SU-DHL-6 (cell line): ENCODE measurements at regions not wholly inside any gene's neighbourhood (a gene's known extent, or its start where the extent isn't known, plus 50 kb on each side); places are given as distances from the start of the nearest gene placed in this dataset.

Source experiments
- H2AFZ ChIP-seq: fragments of 200-600 bp; sonication (generic); 2 replicates; pipeline ENCODE4 v1.6.1; 2014; ENCODE audit warnings: low read depth, mild to moderate bottlenecking, moderate library complexity, mixed read lengths, antibody characterized with exemption, low read length; ENCODE audit not compliant: severe bottlenecking
- H3F3A ChIP-seq: fragments of 200-600 bp; shearing (Covaris generic); 2 replicates; pipeline ENCODE4 v1.6.0; 2016; ENCODE audit warnings: antibody characterized with exemption, mild to moderate bottlenecking; ENCODE audit not compliant: insufficient read depth
- H3K27ac ChIP-seq: fragments of 200-600 bp; sonication (generic); 2 replicates; pipeline ENCODE4 v1.5.1; 2016; ENCODE audit warnings: low read depth, mild to moderate bottlenecking, low read length, moderate library complexity, mixed read lengths
- H3K27me3 ChIP-seq: fragments of 200-600 bp; sonication (generic), shearing (Covaris generic); 2 replicates; pipeline ENCODE4 v1.6.0; 2014; ENCODE audit warnings: mild to moderate bottlenecking, low read length
- H3K36me3 ChIP-seq: fragments of 200-600 bp; sonication (generic); 2 replicates; pipeline ENCODE4 v1.6.1; 2014; ENCODE audit warnings: mild to moderate bottlenecking, low read length, mixed read lengths
- H3K4me2 ChIP-seq: fragments of 300-600, 200-600 bp; shearing (Covaris generic), sonication (generic); 2 replicates; pipeline ENCODE4 v1.6.0; 2014; ENCODE audit warnings: low read length, low read depth, mild to moderate bottlenecking; ENCODE audit not compliant: poor library complexity, severe bottlenecking
- H3K4me3 ChIP-seq: fragments of 200-600 bp; sonication (generic); 2 replicates; pipeline ENCODE4 v1.5.1; 2014; ENCODE audit warnings: antibody characterized with exemption, low read length, mild to moderate bottlenecking, mixed read lengths; ENCODE audit not compliant: insufficient read depth, poor library complexity, severe bottlenecking
- H3K79me2 ChIP-seq: fragments of 200-600 bp; sonication (generic); 2 replicates; pipeline ENCODE4 v1.6.1; 2014; ENCODE audit warnings: mild to moderate bottlenecking, low read length, moderate library complexity; ENCODE audit not compliant: insufficient read depth
- H3K9ac ChIP-seq: fragments of 200-600 bp; sonication (generic); 2 replicates; pipeline ENCODE4 v1.7.0; 2014; ENCODE audit warnings: mild to moderate bottlenecking, low read length
- H3K9me2 ChIP-seq: fragments of 200-600 bp; sonication (generic); replicated peaks from 2 replicates; pipeline ENCODE4 v1.6.1; 2014; ENCODE audit warnings: low read length; ENCODE audit not compliant: insufficient read depth
- H3K9me3 ChIP-seq: fragments of 200-600 bp; sonication (generic); 2 replicates; pipeline ENCODE4 v1.6.1; 2014; ENCODE audit warnings: low read length, mixed read lengths; ENCODE audit not compliant: insufficient read depth
- H4K20me1 ChIP-seq: fragments of 200-600 bp; sonication (generic); 2 replicates; pipeline ENCODE4 v1.6.1; 2014; ENCODE audit warnings: low read depth, mild to moderate bottlenecking, antibody characterized with exemption, low read length, moderate library complexity, mixed read lengths
- CTCF ChIP-seq: fragments of 200-600 bp; sonication (generic); IDR thresholded peaks from one replicate; pipeline ENCODE4 v1.5.1; 2017; ENCODE audit warnings: antibody characterized with exemption, mild to moderate bottlenecking, low read length, moderate library complexity; ENCODE audit not compliant: insufficient read depth, poor library complexity, severe bottlenecking
- EZH2phosphoT487 ChIP-seq: fragments of 200-600 bp; sonication (generic), shearing (Covaris generic); conservative IDR thresholded peaks from 2 replicates; pipeline ENCODE4 v1.6.1; 2018; ENCODE audit warnings: mild to moderate bottlenecking, antibody characterized with exemption, low read length, moderate library complexity, mixed read lengths

- TF ChIP-seq CTCF (no peak), EZH2phosphoT487 (no peak)
- Histone ChIP-seq H3K79me2 (no peaks in the 10 kb centered on the region), H3K4me3 (no peak overlapping the region), H3K36me3 (no peaks in the 10 kb centered on the region), H3K9me2 (no peaks in the 10 kb centered on the region), H3K27me3 (0 out of 2 replicates have a peak, but pooled peaks cover 2% of the 10 kb centered on the region), H3K27ac (no peak overlapping the region), H3K4me2 (no peak overlapping the region), H3F3A (no peaks in the 10 kb centered on the region), H2AFZ (no peak overlapping the region), H3K9me3 (no peaks in the 10 kb centered on the region), H3K9ac (no peak overlapping the region), H4K20me1 (no peaks in the 10 kb centered on the region)
These were observed 100.7 kb downstream of the ANXA2 start for GRCh38 chr15:60297047-60297446.
